HG03025 (cell line): ENCODE measurements at regions not wholly inside any gene's neighbourhood (a gene's known extent, or its start where the extent isn't known, plus 50 kb on each side); places are given as distances from the start of the nearest gene placed in this dataset.

Experiments used
- ATAC-seq: cut with Tn5 transposase; IDR thresholded peaks from one replicate; pipeline ENCODE4 v1.9.1; 2021; ENCODE audit warnings: mild to moderate bottlenecking, moderate library complexity; ENCODE audit not compliant: unreplicated experiment, low FRiP score

DNA sequence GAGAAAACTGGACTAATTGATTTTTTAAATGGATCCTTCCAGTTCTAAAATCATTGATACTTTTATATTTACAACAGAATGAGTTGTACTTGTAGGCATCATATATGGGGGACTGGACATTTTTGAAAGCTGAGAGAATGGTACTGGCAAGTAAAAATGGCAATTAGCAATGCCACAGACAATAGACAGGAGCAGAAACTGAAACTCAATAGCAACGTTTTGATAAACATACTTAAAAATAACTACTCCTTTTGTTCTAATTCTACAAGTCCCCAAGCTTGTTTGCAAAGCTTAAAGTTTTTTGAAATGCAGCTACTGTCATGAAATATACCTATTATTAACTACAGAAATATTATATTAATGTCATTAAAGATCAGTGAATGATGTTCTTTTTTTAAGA, 52.8 kb upstream of the FBXL7 start:
- no peak for ATAC-seq

DNA sequence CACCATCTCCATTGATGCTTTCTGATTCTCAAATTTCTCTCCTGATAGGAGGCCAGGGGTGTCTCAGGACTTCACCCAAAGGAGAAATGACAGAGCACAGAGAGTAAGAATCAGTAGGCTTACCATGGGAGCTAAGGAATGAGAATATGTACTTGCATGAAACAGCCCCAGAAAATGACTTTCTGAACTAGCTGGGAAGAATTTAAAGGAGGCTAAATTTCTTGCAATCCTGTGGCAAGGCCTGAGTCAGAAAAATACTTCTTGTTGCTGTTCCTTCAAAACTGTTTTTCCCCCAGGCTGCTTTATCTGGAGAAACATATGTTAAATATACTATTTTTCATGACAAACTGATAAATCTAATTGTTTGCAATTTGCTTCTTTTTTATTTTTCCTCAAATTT, 53.4 kb upstream of the FBXL7 start:
- no peak for ATAC-seq

DNA sequence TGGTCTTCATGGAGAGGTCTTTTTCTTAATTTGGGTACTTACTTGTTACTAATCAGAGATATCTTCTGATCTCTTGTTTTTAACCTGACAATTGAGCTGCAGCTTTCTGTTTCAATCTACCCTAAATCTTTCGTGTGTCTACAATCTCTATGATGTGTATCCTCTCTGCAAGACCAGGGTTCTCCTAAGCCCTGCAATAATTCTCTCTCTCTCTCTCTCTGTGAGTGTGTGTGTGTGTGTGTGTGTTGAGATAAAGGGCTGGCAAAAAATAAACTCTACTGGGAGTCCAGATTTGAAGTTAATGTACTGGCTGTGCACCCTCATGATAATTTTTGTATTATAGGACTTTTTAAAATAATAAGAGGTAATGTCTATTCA, 57.8 kb upstream of the FBXL7 start:
- no peak for ATAC-seq

DNA sequence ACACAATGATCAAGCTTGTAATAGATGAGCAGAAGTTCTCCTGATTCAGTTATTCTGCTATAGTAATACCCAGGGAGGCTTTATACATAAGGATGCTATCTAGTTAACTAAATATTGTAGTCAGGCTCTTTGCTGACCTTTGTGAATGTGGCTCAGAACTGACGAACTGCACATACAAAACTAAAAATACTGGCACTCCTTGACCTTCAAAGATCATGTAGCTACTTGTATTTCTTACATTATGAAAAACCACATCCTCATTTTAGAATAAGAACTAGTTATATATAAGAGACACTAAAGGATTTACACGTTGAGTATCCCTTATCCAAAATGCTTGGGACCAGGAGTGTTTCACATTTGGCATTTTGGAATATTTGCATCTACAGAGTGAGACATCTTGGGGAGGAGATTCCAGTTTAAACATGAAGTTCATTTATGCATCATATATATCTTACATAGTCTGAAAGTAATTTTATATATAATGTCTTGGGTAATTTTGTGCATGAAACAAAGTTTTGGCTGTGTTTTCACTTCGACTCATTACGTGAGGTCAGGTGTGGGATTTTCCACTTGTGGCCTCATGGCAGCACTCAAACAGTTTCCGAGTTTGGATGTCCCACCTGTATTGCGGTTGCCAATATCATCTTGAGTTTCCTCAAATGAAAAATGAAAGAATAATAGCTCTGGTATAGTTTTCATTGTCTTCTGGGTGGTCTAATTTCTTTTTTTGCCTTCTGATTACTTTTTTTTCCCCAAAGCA, 58.4 kb upstream of the FBXL7 start:
- no peak for ATAC-seq

DNA sequence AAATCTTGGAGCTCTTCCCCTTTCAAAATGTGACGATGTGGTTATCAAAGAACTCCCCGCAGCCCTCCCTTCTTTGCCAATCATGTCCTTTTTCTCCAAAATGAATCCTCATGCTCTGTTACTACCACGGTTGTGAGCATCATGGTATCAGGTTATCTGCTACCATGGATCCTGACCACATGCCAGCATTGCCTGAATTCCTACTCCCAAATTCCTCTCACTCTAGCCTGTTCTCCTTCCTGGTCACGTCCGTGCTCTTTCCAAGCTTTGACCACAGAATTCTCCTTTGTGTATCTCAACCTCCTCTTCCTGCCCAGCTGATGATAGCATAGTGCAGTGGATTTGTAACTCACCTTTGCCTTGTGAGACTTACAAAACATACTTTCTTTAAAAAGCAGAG, 59.5 kb upstream of the FBXL7 start:
- ATAC-seq: no peak

DNA sequence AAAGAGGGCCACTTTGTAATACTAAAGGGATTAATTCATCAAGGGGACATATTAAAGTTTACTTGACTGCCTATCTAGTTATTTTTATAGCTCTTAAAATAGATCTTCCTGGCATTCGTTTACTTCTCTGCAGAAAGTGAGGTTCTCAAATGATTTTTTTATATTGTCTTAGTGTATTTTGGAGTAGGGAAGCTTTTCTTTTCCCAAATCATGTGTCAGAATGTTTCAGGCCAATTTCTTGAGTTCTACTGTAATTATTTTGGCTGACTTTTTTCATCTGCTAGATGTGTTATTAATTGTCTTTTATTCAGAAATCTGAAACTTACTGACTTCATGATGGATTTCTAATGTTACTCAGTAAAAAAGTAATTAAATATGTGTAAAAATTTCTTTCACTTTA, 60.2 kb upstream of the FBXL7 start:
- ATAC-seq: no peak

DNA sequence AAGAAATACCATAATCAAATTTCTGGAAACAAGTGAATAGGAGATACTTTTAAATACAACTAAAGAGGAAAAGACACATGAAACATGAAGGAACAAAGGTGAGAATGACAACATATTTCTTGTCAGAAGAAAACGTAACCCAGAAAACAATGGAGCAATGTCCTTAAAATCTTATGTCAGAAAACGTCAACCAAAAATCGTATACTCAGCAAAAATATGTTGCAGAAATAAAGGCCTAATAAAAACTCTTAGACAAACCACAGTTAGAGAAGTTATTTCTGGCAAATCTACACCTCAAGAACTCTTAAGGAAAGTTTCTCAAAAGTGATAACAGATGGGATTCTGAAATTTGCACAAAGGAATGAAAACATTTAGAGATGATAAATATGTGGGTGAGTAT, 66.3 kb upstream of the FBXL7 start:
- no peak for ATAC-seq

DNA sequence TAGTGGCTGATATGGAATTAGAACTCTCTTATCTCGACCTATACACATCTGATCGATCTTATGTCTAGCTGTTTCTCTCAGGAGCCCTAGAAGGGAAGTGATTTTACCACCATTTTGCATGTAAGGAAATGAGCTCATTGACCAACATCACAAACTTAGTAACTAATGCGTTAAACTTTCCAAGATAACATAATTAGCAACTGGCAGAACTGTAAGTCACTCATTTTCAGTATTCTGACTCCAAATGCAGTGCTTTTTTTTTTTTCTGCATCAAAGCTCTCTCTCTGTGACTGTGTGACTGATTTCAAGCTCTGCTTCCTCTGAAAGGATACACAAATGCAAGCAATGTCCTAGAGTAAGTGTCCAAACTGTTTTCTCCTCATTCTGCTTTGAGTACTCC, 68.1 kb upstream of the FBXL7 start:
- no peak for ATAC-seq

DNA sequence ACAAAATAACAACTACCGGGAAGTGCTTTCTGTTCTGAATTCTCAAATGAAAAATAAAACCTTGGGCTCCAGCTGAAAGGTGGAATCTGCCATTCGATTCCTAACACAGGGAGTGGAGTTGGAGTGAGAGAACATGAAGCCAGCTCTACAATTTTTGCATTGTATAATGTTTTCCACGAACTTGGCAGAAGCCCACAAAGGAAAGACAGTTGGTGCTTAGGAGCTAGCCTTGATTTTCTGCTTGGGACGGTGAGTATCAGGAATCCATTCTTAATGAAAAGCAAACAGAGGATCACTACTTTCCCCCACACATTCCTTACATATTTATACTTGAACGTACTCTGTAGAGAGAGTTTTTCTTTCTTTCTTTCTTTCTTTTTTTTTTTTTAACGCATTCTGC, 74.2 kb upstream of the FBXL7 start:
- ATAC-seq: no peak

DNA sequence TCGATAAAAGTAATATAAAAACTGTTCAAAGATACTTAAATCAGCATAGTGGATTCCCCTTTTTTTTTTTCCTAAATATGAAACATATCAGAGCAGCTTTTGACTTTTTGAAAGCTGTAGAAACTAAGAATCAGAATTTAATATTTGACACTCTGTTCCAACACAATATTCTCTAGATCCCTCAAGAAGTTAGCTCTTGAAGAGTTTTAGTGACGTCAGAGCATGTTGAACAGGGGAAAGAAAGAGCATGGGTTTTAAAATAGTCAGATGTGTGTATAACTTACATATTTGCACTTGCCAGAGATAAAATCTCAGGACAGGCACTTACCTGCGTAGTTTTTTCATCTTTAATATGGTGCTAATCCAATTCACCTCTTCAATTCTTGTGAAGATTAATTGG, 75.2 kb upstream of the FBXL7 start:
- ATAC-seq: no peak

DNA sequence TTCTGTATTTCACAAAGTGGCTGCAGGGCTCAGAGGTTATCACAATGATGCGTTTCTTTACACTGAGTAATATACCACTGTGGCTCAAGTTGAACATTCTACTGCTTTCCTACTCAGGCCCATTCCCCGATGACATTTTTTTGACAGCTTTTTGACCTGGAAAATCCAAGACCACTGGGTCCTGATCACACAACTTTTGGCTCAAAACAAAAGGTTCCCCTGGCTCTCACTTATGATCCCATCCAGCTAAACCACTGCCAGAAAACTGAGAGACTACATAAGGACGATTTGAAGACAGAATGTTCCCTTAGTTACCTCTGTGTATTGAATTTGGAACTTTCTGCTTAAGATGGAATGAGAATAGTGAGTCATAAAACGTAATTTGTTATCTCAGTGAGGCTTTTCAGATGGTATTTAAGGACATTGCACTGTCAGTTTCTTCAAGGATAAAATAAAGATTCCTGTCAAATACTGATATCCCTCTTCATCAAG, 78.0 kb upstream of the FBXL7 start:
- no peak for ATAC-seq

DNA sequence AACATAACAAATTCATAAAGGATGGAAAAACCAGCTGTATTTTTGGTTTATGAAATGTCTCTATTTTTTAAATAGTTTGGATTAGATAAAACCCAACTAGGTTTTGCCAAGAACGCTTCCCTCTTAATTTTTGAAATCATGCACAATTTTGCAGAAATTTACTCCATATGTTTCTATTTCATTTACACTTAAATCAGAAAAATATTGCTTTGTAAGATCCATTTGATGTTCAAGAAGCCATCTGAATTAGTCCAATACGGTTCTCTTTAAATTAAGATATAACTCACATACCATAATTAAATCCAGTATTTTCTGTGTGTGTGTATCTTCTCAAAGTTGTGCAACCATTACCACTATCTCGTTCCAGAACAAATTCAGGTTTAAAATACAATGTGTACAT, 78.6 kb upstream of the FBXL7 start:
- no peak for ATAC-seq

DNA sequence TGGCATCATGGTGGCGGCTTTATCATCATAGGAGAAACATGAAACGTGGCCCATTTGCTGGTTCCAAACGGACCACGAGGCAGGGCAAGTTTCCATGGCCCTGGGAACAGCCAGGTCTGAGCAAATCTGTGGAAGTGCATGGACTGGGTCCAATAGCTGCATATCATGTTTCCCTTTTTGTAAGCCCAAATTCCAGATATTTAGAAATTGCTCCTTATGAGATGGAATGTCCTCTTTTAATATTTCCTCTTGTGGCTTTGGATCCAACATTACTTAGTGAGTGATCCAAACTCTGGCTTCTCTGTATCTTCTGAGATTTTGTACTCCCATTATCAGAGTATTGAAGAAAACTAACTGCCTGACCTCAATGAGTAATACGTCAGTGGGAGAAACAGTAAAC, 79.8 kb upstream of the FBXL7 start:
- ATAC-seq: no peak

DNA sequence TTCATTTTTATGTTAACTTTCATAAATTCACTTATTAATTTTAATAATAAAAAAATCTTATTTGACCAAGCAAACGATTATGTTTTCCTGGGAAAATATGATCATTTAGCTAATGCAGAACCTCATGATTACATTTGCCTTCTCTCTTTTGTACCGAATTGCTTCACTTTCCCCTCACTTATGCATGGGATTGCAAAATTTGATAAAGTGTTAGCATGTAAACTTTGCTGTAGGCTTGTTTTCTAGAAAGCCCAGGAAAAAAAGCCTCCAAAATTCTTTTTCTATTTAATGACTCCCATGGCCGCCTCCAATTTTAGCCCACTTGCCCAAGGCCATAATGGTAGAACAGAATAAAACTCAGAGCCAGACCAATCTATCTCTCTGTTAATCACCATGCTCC, 82.8 kb upstream of the FBXL7 start:
- no peak for ATAC-seq

DNA sequence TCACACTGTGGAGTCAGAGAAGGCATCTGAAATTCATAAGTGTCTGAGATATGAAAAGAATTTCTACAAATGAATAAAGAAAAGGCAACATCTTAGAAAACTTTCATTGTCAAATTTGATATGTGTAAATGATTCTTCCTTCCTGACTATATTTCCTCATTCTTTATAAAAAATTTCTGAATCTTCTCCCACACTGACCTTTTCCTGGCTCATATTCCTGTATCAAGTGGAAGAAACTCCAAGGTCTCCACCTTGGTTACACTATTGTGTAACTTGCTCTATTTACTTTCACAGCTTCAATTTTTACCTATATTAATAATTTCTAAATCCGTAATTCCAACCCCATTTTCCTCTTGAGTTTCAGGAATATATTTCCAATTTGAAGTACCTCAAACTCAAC, 93.5 kb upstream of the FBXL7 start:
- no peak for ATAC-seq

DNA sequence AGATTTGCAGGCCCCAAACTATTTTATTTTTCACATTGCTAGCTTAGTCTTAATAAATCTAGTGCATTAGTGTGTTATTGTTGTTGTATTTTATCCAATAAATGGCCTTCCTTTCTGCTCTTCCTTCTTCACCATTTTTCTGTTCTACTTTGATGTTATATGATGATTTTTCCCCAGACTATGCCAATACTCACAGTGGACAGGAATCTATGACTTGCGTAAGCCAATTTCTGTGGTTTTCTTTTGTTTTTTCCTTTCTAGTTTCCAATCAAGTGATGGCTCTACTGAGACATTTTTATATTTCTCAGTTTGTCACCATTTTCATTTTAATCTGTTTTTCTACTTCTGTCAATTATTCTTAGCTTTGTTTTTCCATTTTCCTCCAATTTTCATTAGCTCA, 106.8 kb upstream of the FBXL7 start:
- ATAC-seq: no peak

DNA sequence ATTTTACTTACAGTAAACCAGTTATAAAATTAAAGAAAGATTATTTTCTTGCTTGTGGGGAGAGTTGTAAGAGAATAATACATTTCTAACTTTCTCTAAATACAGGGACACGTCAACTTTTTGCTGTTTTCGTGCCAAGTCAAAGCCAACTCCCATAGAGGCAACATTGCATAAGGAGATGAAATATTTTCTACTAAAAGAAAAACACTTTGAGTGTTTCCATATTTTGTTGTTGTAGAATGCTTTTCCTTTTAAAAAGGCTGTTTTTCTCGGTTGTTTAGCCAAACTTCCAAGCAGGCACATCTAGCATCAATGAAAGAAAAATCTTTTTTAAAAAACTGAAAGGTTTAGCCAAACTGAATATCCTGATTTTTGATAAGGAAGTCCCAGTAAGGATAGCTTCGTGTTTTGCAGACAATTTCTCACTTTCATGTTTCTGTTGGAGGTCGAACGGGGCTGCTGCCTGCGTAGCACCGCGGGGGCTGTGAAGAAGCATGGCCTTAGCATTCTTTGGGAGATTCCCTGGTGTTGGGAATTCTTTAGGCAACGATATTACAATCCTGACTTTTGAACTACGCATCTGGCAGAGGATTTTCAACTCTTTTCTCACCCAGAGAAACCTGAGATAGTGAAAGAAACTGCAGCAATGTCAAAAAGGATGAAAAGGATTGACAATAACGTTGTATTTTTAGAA, 108.1 kb upstream of the FBXL7 start:
- no peak for ATAC-seq

DNA sequence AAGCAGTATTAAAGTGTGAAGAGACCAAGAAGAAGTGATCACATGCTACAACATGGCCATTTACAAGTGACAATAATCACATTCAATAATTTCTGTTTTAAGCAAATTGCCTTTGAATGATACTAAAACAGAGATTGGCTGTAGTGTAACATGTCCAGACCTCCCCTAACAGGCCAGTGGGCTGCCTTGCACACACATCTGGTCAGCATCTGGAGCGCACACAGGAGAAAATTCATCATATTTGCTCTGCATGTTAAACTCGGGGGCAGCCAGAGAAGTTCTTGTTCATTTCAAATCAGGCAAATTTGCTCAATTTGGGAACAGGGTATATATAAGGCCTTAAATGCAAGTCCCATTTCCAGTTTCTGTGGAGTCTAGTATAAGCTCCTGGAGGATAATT, 111.1 kb upstream of the FBXL7 start:
- no peak for ATAC-seq

DNA sequence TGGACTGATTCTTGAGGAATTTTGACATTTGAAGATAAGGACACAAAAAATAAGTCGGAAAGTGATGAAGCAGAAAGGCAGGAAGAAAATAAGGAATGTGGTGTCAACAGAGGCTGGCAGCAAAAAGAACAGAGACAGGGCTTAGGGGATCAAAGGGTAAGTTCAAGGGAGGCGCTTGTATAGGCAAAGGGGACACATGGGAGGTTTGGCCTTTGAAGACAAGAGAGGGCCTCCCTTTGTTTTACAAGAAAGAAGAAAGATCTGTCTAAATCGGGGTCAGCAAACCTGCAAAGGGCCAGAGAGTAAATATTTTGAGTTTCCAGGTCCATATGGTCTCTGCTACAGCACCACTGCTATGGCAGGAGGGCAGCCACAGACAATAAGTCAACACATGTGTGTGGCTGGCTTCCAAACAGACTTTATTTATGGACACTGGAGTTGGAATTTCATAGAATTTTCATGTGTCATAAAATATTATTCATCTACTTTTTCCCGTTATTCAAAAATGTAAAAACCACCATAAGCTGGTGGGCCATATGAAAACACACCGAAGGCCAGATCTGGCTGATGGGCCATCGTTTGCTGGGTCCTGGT, 112.0 kb upstream of the FBXL7 start:
- ATAC-seq: no peak

DNA sequence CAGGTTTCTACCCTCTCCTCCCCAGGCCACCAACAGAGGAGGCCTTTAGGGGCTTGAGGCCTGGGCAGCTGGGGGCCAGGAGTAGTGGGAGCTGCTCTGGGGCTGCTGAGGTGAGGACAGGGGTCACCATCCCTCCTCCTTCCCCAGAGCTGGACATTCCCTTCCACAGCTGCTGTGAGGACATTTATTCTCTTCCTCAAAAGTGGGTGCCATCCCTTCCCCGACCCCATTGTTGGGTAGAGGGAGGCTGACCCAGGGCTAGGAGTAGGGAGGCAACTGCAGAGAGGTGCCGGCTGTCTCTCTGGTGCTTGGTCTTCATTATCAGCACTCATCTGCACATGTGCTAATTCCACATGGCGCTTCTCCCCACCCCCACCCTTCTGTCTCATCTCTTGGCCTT, 113.9 kb upstream of the FBXL7 start:
- ATAC-seq: no peak

DNA sequence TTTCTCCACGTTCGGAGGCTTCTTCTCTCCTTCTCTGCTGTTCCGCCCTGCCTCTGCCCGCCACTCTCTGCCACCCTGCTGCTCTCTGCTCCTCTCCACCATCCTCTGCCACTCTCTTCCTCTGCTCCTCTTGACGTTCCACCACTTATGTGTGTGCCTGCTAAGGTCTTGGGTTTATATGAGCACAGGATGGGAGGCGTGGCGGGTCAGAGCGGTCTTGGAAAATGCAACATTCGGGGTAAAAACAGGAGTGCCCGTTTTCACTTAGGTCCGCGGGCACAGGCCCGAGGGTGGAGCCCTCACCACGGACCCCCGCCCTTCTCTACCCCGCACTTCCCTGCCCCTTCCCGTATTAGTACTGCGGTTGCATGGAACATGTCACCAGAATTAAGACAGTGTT, 114.4 kb upstream of the FBXL7 start:
- ATAC-seq: no peak

DNA sequence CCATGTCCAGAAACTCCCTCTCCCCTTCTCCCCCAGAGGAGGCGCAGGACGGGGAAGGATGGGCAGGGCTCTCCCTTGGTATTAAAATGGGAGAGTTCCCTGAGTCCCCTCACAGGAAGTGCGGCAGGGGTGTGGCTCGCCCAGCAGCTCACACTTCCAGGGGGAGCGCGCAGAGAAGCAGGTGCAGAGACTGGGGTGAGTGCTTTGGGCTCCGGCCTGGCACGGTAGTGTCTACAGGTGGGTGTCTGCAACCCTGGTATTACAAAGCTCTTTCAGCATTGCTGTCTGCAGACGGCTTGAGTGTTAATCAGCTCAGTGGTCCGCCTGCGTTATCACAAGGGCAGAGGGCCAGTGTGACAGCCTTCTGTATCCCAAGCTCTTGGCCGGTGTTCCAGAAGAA, 114.9 kb upstream of the FBXL7 start:
- ATAC-seq: no peak
